ENCODE measurements at regions not wholly inside any gene's neighbourhood (a gene's known extent, or its start where the extent isn't known, plus 50 kb on each side); places are given as distances from the start of the nearest gene placed in this dataset.

DNA sequence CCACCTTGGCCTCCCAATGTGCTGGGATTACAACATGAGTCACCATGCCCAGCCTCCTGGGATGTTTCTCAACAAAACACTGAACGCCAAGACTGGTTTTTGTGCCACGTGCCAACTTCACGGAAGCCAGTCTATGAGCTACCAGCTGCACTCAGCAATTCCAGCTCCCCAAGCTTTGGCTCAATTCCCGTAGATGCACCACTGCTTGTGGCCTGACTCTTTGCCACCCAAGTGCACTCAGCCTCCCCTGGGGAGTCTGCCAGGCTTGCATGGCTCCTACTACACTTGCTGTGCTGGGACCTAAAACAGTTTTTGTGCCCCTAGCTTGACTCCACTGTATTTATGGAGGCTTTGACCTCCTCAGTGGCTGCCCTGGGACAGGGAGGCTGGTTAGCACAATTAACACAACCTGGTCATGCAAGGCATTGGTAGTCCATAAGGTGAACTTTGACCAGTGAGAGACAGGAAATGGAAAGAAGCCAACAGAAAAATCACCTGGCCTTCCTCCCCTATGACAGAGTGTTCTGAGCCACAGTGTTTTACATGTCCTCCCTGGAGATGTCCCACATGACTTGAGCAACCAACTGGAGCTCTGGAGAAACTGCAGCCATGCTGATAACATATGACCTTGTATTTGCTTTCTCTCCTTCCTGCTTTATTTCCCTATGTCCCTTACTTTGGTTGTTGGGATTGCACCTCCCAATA is 1173.1 kb downstream of the UQCRFS1 start:
- TF ChIP-seq, protein P1, sequence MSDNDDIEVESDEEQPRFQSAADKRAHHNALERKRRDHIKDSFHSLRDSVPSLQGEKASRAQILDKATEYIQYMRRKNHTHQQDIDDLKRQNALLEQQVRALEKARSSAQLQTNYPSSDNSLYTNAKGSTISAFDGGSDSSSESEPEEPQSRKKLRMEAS (IDR thresholded peaks at IDR 0.05; ENCODE audit: low read depth, low read length): no peak
- TF ChIP-seq, protein P2, sequence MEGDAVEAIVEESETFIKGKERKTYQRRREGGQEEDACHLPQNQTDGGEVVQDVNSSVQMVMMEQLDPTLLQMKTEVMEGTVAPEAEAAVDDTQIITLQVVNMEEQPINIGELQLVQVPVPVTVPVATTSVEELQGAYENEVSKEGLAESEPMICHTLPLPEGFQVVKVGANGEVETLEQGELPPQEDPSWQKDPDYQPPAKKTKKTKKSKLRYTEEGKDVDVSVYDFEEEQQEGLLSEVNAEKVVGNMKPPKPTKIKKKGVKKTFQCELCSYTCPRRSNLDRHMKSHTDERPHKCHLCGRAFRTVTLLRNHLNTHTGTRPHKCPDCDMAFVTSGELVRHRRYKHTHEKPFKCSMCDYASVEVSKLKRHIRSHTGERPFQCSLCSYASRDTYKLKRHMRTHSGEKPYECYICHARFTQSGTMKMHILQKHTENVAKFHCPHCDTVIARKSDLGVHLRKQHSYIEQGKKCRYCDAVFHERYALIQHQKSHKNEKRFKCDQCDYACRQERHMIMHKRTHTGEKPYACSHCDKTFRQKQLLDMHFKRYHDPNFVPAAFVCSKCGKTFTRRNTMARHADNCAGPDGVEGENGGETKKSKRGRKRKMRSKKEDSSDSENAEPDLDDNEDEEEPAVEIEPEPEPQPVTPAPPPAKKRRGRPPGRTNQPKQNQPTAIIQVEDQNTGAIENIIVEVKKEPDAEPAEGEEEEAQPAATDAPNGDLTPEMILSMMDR (IDR thresholded peaks at IDR 0.05; ENCODE audit: low read depth, low read length): no peak
- TF ChIP-seq MYC (IDR thresholded peaks at IDR 0.05; ENCODE audit: low read depth, low read length) (no peak), POLR2A (IDR thresholded peaks at IDR 0.05; ENCODE audit: extremely low read depth, insufficient read length) (no peak)
- DNase-seq (ENCODE audit: low read depth): no peak
- H3K4me3 ChIP-seq (ENCODE audit: low read depth, low read length): no peak overlapping the region

GRCh38 chr19:28037186-28037585 is 1175.8 kb downstream of the UQCRFS1 start:
- no peak overlapping the region for H3K4me3 ChIP-seq (ENCODE audit: low read depth, low read length)
- TF ChIP-seq, protein P1 (IDR thresholded peaks at IDR 0.05; ENCODE audit: low read depth, low read length): no peak
- DNase-seq (ENCODE audit: low read depth): no peak

GRCh38 chr19:28036486-28036885 is 1176.5 kb downstream of the UQCRFS1 start:
- DNase-seq (ENCODE audit: low read depth): no peak
- TF ChIP-seq MYC (IDR thresholded peaks at IDR 0.05; ENCODE audit: low read depth, low read length) (no peak), POLR2A (IDR thresholded peaks at IDR 0.05; ENCODE audit: extremely low read depth, insufficient read length) (no peak)
- TF ChIP-seq, protein P1 (IDR thresholded peaks at IDR 0.05; ENCODE audit: low read depth, low read length): no peak
- TF ChIP-seq, protein P2 (IDR thresholded peaks at IDR 0.05; ENCODE audit: low read depth, low read length): no peak
- no peak overlapping the region for H3K4me3 ChIP-seq (ENCODE audit: low read depth, low read length)

DNA sequence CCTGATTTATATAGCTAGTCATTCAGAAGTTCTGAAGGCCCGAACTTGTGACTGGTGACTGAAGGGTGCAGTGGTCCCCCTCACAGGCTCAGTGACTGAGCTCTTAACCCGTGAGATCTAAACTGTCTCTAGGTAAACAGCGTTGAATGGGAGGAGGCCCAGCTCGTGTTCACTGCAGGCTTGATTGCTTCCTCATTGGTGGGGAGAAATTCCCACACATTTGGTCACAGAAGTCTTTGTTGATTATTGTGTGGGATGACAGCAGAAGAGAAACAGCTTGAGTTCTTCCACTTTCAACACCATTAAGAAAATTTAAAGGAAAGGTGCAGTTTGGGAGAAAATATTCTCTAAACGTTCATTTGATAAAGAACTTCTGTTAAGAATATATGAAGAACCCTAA is 1178.0 kb downstream of the UQCRFS1 start:
- no peak for DNase-seq (ENCODE audit: low read depth)
- H3K4me3 ChIP-seq (ENCODE audit: low read depth, low read length): no peak overlapping the region
- TF ChIP-seq, protein P1 (IDR thresholded peaks at IDR 0.05; ENCODE audit: low read depth, low read length): no peak
- TF ChIP-seq MYC (IDR thresholded peaks at IDR 0.05; ENCODE audit: low read depth, low read length): no peak
- TF ChIP-seq, protein P2 (IDR thresholded peaks at IDR 0.05; ENCODE audit: low read depth, low read length): no peak
- no peak for TF ChIP-seq POLR2A (IDR thresholded peaks at IDR 0.05; ENCODE audit: extremely low read depth, insufficient read length)

DNA sequence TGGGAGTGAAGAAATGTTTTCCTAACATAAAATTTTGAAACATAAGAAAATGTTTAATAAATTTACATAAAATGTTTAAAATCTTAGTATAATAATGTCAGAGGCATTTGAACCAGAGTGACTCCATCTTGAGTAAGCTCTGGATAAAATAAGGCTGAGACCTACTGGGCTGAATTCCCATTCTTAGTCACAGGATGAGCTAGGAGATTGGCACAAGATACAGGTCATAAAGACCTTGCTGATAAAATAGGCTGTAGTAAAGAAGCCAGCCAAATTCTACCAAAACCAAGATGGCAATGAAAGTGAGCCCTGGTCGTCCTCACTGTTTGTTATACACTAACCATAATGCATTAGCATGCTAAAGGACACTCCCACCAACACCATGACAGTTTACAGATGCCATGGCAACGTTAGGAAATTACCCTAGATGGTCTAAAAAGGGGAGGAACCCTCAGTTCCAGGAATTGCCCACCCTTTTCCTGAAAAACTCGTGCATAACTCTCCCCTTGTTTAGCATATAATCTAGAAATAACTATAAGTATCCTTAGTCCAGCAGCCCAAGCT is 1184.0 kb downstream of the UQCRFS1 start:
- no peak overlapping the region for H3K4me3 ChIP-seq (ENCODE audit: low read depth, low read length)
- DNase-seq (ENCODE audit: low read depth): no peak
- TF ChIP-seq, protein P1 (IDR thresholded peaks at IDR 0.05; ENCODE audit: low read depth, low read length): no peak
- TF ChIP-seq, protein P2 (IDR thresholded peaks at IDR 0.05; ENCODE audit: low read depth, low read length): no peak
- TF ChIP-seq MYC (IDR thresholded peaks at IDR 0.05; ENCODE audit: low read depth, low read length) (no peak), POLR2A (IDR thresholded peaks at IDR 0.05; ENCODE audit: extremely low read depth, insufficient read length) (no peak)

DNA sequence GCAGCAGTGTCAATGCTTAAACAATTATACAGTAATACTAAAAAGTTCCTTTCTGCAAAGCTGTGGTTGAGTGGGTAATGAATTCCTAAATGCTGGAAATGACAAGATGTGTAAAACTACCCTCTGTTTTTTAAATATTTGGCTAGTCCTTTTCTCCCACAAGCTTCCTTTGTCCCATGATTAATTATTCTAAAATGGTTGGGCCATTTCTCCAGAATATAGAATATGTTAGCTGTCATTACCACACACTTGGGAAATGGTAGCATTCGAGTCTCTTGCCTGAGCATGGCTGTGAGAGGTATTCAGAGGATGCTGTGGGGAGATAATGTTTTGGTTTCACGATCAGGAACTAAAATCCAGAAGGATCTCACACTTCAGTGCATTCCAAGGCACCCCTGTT is 1185.8 kb downstream of the UQCRFS1 start:
- TF ChIP-seq, protein P2 (IDR thresholded peaks at IDR 0.05; ENCODE audit: low read depth, low read length): no peak
- TF ChIP-seq, protein P1 (IDR thresholded peaks at IDR 0.05; ENCODE audit: low read depth, low read length): no peak
- TF ChIP-seq MYC (IDR thresholded peaks at IDR 0.05; ENCODE audit: low read depth, low read length) (no peak), POLR2A (IDR thresholded peaks at IDR 0.05; ENCODE audit: extremely low read depth, insufficient read length) (no peak)
- no peak overlapping the region for H3K4me3 ChIP-seq (ENCODE audit: low read depth, low read length)
- DNase-seq (ENCODE audit: low read depth): no peak
